CD4-positive, alpha-beta T cell treated with Interleukin-4 for 4 hours (primary cell): ENCODE measurements at regions not wholly inside any gene's neighbourhood (a gene's known extent, or its start where the extent isn't known, plus 50 kb on each side); places are given as distances from the start of the nearest gene placed in this dataset.

Experiments
- DNase-seq: peaks from one replicate; pipeline ENCODE4 v3.0.0-alpha.2; 2020

DNA sequence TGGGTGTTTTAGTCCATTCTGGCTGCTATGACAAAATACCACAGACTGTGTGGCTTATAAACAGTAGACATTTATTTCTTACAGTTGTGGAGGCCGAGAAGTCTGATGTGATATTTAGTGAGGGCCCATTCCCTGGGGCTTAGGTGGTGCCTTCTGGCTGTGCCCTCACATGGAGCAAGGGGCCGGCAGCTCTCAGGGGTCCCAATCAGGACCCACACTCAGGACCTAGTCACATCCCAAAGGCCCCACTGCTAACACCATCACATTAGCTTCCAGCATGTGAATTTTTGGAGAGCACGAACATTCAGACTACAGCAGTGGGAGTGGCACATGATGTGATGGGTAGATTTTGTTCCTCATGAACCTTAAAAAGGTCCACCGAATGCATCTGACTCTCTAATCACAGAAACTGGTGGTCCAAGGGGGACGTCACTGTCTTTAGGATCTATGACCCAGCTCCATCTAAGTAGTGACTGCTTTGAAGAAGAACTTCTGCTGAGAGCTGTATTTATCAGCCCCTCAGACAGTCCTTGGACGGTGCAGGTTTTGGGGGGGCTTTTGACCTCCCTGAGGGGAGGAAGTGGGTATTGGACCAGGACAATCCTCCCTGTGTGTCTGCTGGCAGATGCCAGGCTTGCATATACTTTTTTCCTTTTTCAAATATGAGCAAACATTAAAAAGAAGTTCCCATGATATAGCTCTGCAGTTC is 154.5 kb upstream of the ZNF32 start:
- no peak for DNase-seq

DNA sequence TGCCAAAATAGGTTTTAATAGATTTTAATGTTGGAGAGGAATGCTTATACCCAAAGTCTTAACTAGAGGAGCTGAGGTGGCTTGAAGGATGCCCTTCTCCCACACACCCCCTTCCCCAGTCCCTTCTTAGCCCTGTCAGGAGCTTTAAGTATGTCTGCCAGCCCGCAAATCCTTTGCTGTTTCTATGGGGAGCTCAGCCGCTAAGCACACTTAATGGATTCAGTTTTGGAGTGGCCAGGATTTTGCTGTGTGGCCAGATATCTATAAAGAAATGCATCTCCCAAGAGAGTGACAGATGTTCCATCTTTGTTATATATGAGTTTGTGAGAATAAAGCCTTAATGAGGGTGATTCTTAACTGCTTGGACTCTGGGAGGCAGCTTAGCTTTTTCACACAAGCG is 152.9 kb upstream of the ZNF32 start:
- DNase-seq, result no peak

DNA sequence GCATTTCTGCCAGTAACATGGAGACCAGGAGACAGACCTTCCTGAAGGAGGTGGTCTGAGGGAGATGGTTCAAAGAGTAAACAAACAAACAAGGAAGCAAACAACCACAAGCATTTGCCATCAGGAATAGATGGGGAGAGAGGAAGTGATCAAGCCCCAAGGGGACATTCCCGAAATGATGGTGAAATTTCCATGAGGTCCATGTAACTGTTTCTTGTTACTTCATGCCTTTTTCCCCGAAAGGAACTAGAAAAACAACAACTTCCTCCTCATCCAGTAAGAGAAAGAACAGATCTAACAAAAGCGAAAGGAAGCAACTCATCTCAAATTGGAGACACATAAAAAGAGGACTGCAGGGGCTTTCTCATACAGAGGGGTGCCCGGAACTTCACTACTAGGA is 152.5 kb upstream of the ZNF32 start:
- no peak for DNase-seq

DNA sequence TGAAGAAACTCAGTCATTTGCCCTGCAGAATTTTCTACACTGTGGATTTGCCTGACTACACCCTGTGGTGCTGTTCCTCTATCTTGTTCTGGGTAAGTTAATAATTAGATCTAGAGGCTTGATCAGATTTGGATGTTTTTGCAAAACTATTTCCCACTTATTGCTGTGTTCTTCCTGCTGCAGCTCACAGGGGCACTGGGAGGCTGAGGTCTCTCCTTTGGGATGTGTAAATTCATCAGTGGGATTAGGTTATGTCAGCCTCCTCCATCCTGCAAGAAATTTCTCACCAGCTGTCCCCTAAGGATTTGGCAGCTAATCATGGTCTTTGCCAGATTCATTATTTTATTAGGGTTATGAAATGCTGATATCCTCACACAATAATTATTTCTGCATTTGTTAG is 148.1 kb upstream of the ZNF32 start:
- DNase-seq, result no peak

DNA sequence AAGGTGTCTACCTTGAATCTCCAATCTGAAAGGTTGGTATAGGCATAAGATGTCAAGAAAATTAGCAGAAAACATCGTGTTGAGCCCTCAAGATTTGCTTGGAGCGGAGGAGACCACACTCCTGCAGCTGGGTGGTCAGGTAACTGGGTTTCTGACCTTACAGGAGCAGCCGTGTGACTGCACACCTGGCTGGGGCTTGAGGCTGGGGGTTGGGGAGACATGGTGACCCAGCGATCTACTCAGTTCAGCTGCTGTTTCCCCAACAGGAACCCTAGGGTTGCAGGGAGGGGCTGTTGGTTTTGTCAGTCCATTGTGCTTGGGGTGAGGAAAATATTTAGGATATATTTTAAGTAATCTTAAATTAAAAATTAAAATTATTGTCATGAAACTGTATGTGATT is 147.0 kb upstream of the ZNF32 start:
- no peak for DNase-seq

DNA sequence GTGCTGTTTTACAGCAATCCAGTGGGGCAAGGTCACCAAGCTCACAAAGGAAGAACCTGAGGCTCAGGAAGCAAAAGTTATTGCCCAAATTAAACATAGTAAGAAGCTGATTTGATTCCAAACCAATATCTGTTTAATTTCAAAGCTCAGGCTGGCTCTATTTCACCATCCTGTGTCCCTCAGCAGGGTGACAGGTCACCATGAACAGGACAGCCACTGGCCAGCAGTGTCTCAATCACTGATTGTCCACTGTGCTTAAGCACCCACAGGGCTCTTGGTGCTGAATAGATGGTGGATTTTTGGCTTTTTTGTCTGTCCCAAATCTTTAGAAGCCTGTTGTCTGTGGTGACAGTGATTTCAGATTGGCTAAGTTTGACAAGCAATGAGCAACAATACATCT is 146.4 kb upstream of the ZNF32 start:
- DNase-seq, result no peak

DNA sequence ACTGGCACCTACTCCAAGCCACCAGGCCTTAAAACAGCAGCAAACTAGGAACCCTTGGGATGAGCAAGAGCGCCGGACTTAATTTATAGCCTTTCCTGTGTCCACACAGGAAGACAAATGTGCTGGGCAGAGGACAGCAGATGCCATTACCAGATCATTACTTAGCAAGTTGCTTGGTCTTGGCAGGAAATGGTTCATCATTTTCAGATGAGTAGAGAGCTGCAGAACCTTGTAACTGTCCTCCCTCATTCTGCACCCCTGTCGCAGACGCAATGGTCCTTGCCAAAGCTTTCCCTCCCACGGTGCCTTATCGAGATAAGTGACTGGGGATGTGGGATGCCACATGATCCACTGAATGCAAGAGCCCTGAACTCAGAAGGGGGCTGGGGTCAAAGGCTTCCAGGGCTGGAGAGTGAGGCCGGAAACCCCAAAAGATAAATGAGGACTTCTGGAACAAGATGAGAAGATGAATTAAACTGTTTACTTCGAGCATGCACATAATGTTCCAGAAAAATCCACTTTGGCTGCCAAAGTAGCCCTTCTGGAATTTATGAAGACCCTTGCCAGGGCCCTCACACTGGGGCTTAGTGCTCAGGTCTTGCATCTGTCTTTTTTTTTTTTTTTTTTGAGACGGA is 145.6 kb upstream of the ZNF32 start:
- no peak for DNase-seq

DNA sequence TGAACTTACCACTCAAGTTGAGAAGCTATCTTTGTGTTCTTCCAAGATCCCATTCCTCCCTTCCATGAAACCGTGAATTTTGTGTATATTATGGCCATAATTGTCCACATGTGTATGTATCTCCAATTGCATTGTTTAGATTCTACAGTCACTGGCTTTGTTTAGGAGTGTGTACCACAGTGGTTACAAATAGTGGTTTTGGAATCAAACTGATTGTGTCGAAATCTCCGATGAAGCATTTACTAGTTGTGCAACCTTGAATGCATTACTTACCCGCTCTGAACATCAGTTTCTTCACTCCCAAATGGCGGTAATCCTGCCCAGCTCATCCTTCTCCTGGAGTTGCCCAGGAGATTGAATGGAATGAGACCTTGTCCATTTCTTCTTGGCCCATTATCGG is 145.0 kb upstream of the ZNF32 start:
- DNase-seq, result no peak

DNA sequence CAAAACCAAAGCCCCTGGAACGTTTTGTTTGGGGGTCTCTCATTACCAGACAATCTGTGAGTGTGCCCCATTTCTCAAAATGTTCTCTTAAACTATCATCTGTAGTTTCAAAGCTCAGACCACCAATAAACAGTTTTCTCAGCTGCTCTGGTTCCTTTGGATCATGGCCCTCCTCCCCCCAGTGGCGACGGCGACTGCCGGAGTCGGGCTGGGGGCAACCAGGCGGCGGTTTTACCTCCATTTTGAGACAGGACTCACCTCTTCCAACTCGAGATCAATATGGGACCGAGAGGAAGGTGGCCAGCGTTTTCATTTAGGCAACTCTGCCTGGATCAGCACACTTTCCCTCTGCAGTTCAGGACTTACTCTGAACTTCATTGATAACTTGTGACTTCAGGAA is 141.5 kb upstream of the ZNF32 start:
- no peak for DNase-seq

DNA sequence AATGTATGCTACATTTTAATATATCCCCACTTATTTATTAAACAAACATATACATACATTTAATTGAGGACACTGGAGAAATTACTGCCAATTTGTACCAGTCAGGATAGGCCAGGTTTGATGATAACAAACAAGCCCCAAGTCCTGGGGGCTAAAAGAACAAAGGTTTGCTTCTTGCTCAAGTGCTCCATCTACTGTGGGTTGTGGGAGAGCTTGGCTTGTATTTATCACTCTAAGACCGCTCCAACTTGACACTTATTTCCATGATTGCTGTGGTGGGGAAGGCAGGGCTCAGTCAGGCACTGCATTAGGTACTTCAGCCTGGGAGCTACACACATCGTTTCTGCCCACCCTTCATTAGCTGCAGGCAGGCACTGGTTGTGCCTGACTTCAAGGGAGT is 136.6 kb upstream of the ZNF32 start:
- DNase-seq, result no peak

DNA sequence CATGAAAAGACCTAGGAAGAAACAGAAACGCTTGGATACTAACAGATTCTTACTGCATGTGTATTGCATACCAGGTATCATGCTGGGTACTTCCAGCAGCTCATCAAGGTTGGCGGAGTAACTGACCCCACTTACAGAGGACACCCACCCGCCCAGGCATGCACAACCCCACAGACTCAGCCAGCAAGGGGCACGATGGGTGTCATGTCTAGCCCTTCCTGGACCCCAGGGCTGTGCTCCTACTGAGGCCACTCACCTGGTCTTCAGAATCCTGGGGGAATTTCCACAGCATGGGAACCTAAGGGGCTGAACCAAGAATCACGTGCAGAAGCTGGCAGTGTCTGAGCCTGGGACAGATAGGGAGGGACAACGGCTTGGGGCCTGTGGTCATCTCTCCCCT is 134.1 kb upstream of the ZNF32 start:
- no peak for DNase-seq

DNA sequence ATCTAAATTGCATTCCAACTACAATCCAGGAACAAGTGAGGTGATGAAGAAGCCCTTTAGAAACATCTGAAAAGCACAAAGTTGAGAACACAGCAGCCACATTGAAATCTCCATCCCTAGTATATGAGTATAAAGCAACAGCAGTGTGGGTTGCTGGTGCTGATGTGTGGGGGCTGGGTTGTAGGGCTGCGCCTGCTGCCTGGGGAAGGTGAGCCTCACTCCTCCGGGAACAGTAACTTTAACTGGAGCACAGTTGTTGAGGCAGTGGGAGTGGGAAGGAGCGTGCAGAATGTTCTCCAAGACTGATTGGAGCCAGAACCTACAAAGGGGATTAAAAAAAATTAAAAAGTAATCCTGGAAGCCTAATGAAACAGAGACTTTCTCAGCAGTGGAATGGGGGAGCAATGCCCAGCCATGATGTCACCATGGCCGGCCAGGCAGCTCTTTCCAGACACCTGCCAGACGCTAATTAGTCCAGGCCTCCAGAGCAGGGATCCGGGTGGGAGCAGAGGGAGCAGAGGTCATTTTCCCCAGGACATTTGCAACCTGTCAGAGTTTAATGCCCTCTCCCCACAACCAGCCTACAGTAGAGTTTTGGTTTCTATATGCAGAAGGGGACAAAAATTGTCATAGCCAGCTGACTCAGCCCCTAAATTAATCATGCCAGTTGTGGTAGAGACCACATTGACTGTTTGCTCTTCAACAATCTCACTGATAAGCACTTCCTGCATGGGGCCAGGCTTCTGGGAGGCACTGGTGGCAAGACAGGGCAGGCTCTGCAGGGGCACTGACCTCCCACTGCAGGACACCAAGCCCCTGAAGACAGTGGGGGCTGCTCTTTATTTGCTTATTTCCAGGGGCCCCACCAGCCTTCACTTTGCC is 133.0 kb upstream of the ZNF32 start:
- peak; percentile 21 for DNase-seq

DNA sequence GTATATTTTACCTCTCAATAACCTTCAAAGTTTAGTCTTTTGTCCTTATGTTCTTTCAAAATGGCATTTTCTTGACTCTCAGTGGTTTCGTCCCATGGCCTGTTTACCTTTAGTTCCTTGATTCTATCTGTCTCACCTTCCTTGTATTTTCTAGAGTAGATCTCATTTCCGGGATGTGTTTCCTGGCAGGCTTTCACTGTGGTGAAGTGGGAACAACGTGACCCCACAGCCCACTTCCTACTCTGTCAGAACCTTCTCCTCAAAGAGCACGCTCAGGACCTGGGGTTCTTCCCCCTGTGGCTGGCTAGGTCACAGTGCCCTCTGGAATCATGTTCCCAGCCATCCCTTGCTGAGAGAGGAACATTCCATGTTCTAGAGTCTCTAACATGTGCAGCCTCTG is 129.9 kb upstream of the ZNF32 start:
- DNase-seq, result no peak

DNA sequence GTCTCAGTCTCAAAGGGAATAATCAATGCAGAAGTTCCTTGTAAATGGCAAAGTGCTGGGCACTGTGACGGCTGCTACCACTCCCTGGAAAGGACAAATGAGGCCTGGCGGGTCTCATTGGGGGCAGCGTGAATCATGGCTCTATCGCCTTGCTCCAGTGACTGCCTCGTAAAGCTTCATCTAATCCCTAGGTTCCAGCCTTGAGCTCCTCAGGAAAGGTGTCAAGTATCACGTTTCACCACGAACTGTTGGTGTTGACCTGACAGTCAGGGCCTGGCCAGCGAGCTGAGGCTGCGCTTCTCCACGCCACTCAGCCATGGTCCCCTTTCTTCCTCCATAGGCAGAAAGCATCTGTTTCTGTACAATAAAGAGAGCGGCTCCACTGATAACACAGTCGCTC is 126.7 kb upstream of the ZNF32 start:
- DNase-seq, result no peak

DNA sequence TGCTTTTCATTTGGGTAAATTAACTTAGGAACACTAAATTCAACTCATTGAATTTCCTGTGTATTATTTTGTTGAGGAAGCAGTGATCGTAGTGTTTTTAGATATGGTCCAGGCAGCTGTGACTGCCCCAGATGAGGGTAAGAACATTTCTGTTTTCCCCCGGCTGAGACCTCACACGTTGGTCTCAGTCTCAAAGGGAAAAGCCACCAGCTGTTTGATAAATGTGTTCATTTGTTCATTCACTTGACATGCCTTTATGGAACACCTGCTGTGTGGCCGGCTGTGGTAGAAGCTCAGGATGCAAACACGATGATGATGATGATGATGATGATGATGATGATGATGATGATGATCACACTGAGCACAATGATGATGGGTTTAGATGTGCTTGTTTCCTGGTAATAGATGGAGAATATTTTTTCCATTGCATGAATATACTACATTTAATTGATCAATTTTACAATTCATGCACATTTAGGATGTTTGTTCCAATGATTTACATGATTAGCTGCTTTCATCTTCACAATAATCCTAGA is 125.6 kb upstream of the ZNF32 start:
- DNase-seq, result no peak

DNA sequence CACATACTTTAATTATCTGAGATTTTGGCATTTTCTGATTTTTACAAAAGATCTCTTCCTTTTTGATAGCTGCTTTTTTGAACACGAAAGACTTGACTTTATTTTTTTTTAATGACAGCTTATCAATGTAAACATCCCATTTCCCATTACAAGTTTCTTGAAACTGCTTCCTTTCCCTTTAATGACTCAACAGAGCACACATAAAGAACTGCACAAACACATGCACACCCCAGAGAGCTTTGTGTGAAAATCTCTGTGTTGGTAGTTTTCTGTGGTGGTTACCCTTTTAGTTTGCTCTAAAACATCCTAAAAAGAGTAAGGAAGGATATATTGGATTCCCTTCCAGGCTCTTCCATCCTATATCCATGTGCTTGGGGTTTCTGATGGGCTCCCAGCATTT is 125.1 kb upstream of the ZNF32 start:
- DNase-seq, result no peak

DNA sequence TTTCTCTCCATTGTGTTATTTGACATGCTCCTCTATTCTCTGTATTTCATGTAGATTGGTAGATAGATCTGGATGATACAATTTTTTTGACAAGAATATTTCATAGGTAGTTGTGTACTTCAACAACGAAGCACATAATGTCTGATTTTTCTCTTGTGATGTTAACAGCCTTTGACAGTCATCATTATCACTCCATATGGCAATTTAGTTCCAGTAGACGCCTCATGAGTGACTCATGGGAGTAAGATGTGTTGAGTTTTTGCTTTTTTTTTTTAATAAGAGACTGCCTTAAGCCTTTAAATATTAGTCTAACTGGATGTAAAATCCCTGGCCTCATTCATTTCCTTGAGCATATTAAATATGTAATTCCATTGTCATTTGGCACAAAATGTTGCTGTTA is 123.5 kb upstream of the ZNF32 start:
- DNase-seq, result no peak

DNA sequence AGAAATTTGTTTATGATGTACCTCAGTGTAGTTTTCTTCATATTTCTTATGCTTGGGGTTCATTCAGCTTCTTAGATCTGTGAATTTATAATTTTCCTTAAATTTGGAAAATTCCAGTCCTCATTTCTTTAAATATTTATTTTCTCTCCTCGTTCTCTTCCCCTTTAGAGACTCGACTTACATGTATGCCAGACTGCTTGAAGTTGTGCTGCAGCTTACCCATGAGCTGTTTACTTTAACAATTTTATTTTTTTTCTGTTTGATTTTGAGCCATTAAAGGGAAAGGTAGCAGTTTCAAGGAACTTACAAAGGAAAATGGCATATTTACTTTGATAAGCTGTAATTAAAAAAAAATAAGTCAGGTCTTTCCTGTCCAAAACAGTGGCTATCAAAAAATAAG is 123.0 kb upstream of the ZNF32 start:
- no peak for DNase-seq

DNA sequence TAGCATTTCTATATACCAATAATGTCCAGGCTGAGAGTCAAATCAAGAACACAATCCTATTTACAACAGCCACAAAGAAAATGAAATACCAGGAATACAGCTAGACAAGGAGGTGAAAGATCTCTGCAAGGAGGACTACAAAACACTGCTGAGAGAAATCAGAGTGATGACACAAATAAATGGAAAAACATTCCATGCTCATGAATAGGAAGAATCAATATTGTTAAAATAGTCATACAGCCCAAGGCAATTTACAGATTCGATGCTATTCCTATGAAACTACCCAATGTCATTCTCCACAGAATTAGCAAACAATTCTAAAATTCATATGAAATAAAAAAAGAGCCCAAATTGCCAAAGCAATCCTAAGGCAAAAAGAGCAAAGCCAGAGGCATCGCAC is 116.8 kb upstream of the ZNF32 start:
- DNase-seq, result no peak

DNA sequence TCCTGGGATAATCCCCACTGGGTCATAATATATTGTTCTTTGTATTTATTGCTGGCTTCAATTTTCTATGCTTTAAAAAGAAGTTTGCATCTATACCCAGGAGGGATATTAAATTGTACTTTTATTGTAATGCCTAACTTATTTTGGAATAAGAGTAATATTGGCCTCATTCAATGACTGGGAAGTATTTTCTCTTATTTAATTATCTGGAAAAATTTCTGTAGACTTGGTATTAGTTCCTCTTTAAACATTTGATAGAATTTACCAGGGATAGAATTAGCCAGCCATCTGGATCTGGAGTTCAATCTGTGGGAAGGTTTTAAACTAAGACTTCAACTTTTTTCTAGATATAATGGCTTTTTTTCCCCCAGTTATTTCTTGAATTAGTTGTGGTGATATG is 115.2 kb upstream of the ZNF32 start:
- no peak for DNase-seq

DNA sequence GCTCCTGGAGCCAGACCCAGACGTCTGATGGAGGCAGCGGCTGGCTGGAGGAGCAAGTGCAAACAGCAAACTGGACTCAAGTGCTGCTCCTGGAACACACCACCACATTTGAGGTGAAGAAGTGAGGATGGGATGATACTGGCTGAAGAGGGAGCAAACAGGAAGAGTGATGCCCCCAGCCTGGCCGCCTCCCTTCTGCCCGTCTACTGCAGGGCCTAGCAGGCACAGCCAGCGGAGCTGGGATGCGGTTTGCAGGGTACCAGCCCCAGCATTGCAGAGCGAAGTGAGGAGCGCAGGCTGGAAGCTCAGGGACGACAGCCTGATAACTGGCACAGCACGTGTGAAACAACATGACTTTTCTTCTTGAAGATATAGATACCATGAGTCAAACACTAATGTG is 111.8 kb upstream of the ZNF32 start:
- no peak for DNase-seq

DNA sequence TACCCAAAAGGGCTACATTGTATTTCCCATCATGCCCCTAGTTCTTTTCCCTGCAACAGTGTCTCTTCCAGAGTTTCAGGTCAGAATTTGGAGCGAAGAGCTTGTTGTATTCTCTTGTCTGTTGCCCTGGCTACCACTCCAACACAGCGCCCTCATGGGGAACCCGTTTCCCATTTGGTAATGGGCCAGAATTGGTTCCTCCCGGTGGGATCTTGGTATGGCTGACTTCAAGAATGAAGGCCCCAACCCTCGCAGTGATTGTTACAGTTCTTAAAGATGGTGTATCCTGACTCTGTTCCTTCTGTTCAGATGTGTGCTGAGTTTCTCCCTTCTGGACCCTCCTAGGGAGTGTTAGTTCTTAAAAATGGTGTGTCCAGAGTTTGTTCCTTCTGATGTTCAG is 110.5 kb upstream of the ZNF32 start:
- no peak for DNase-seq

DNA sequence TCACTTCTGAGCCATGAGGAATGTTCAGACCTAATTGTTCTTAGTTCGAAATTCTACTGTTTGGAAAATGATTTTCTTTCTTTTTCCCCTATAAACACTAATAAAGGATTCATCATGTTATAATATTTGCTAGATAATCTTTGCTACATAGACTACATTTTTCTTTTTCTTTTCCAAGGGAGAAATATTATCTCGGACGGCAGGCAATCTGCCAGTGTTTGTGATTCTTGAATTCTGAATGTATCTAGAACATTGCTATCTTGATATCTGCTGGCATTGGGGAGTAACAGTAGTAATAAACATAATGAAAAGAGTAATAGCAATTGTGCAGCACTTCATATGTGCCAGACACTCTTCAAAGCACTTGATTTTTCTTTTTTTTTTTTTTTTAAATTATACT is 107.7 kb upstream of the ZNF32 start:
- no peak for DNase-seq
